CD4-positive, alpha-beta T cell treated with Interleukin-4 for 4 hours (primary cell): ENCODE measurements at regions not wholly inside any gene's neighbourhood (a gene's known extent, or its start where the extent isn't known, plus 50 kb on each side); places are given as distances from the start of the nearest gene placed in this dataset.

Experiments
- DNase-seq: peaks from one replicate; pipeline ENCODE4 v3.0.0-alpha.2; 2020

GRCh38 chr20:60064554-60065196 is 106.5 kb downstream of the CDH26 start:
- no peak for DNase-seq

- DNase-seq = no peak
Measured at GRCh38 chr20:60065741-60066437, 107.7 kb downstream of the CDH26 start.

GRCh38 chr20:60066438-60066823 is 108.2 kb downstream of the CDH26 start:
- DNase-seq = no peak

- DNase-seq = no peak
Measured at GRCh38 chr20:60068509-60068908, 110.3 kb downstream of the CDH26 start.

GRCh38 chr20:60069656-60070055 is 111.4 kb downstream of the CDH26 start:
- DNase-seq = no peak

- DNase-seq = no peak
Measured at GRCh38 chr20:60070791-60071190, 112.6 kb downstream of the CDH26 start.

- DNase-seq = no peak
Measured at GRCh38 chr20:60071965-60072364, 113.7 kb downstream of the CDH26 start.

- DNase-seq = no peak
Measured at GRCh38 chr20:60073086-60073485, 114.9 kb downstream of the CDH26 start.

- DNase-seq = no peak
Measured at GRCh38 chr20:60073504-60073903, 115.3 kb downstream of the CDH26 start.

GRCh38 chr20:60074276-60074675 is 116.1 kb downstream of the CDH26 start:
- no peak for DNase-seq

GRCh38 chr20:60078351-60079250 is 120.4 kb downstream of the CDH26 start:
- DNase-seq = no peak

- DNase-seq = no peak
Measured at GRCh38 chr20:60080401-60080800, 122.2 kb downstream of the CDH26 start.

GRCh38 chr20:60085551-60086132 is 127.4 kb downstream of the CDH26 start:
- no peak for DNase-seq

GRCh38 chr20:60086821-60087562 is 128.8 kb downstream of the CDH26 start:
- no peak for DNase-seq

GRCh38 chr20:60087563-60088105 is 129.4 kb downstream of the CDH26 start:
- DNase-seq = no peak

GRCh38 chr20:60088236-60088635 is 130.0 kb downstream of the CDH26 start:
- no peak for DNase-seq

GRCh38 chr20:60090631-60091030 is 132.4 kb downstream of the CDH26 start:
- no peak for DNase-seq

- DNase-seq = no peak
Measured at GRCh38 chr20:60091305-60091704, 133.1 kb downstream of the CDH26 start.

GRCh38 chr20:60091861-60092260 is 133.6 kb downstream of the CDH26 start:
- no peak for DNase-seq

- no peak for DNase-seq
Measured at GRCh38 chr20:60092729-60093128, 134.5 kb downstream of the CDH26 start.

- DNase-seq = no peak
Measured at GRCh38 chr20:60095456-60095855, 137.2 kb downstream of the CDH26 start.

GRCh38 chr20:60096166-60096565 is 137.9 kb downstream of the CDH26 start:
- no peak for DNase-seq
